Natural killer cell (primary cell): ENCODE measurements at regions not wholly inside any gene's neighbourhood (a gene's known extent, or its start where the extent isn't known, plus 50 kb on each side); places are given as distances from the start of the nearest gene placed in this dataset.

Experiments used
- ATAC-seq, 3 donors: fragments of 150-1000 bp in 2 of 3; fragments of 200-7000 bp in 1 of 3; cut with Tn5 transposase; 1 replicate in 1 of 3; 2 replicates in 2 of 3; pipeline ENCODE4 v1.10.0; 2021; ENCODE audit warnings: mild to moderate bottlenecking in 2 of 3, moderate library complexity in 2 of 3
- DNase-seq, 2 donors: peaks; one replicate each; pipeline versions ENCODE4 v3.0.0 to v3.0.0-alpha.2; 2013 to 2021; ENCODE audit warnings: mixed read lengths in 1 of 2
- H3K27ac ChIP-seq: one replicate; pipeline ENCODE4 v1.5.1; 2013; ENCODE audit warnings: mild to moderate bottlenecking, low read length
- H3K27me3 ChIP-seq: one replicate; pipeline ENCODE4 v1.6.1; 2013; ENCODE audit warnings: low read length; ENCODE audit not compliant: control insufficient read depth, insufficient read depth
- H3K36me3 ChIP-seq: one replicate; pipeline ENCODE4 v1.6.1; 2013; ENCODE audit warnings: low read length; ENCODE audit not compliant: control insufficient read depth, insufficient read depth
- H3K4me1 ChIP-seq: one replicate; pipeline ENCODE4 v1.6.1; 2013; ENCODE audit warnings: low read length; ENCODE audit not compliant: control insufficient read depth, insufficient read depth
- H3K4me3 ChIP-seq: one replicate; pipeline ENCODE4 v1.5.1; 2013; ENCODE audit warnings: low read length
- H3K9me3 ChIP-seq: one replicate; pipeline ENCODE4 v1.6.1; 2013; ENCODE audit warnings: low read length; ENCODE audit not compliant: control insufficient read depth, insufficient read depth
- H3K27ac Mint-ChIP-seq, 2 donors: one replicate each; pipeline ENCODE4 v1.8.0; 2022; ENCODE audit warnings: mild to moderate bottlenecking in 2 of 2, mixed read lengths in 2 of 2, moderate library complexity in 1 of 2
- H3K27me3 Mint-ChIP-seq, 2 donors: one replicate each; pipeline ENCODE4 v1.8.0; 2022; ENCODE audit warnings: low read depth in 2 of 2, mixed read lengths in 2 of 2
- H3K36me3 Mint-ChIP-seq: one replicate; pipeline ENCODE4 v1.8.0; 2022; ENCODE audit warnings: mixed read lengths
- H3K4me1 Mint-ChIP-seq, 2 donors: one replicate each; pipeline ENCODE4 v1.8.0; 2022; ENCODE audit warnings: mixed read lengths in 2 of 2
- H3K4me3 Mint-ChIP-seq: one replicate; pipeline ENCODE4 v1.8.0; 2022; ENCODE audit warnings: mild to moderate bottlenecking, moderate library complexity, mixed read lengths
- H3K9me3 Mint-ChIP-seq, 2 donors: one replicate each; pipeline ENCODE4 v1.8.0; 2022; ENCODE audit warnings: mixed read lengths in 2 of 2
- CTCF ChIP-seq: fragments of 200-600 bp; IDR thresholded peaks from one replicate; pipeline ENCODE4 v1.8.0; 2022; ENCODE audit warnings: antibody characterized with exemption
- WGBS: methylation state at CpG from one replicate; pipeline ENCODE4 v1.1.7; 2013; ENCODE audit warnings: missing lambda C conversion rate; ENCODE audit not compliant: insufficient coverage; 5-methylcytosine and 5-hydroxymethylcytosine counted together
- intact Hi-C: fragments of 100-400 bp; cut with micrococcal nuclease; formaldehyde crosslinking; loops from one replicate; pipeline ENCODE4 v1.14.2; 2022

- intact Hi-C loops, result no loop called here
- Histone ChIP-seq H3K9me3 (no peaks in the 10 kb centered on the region), H3K4me1 (no peaks in the 10 kb centered on the region), H3K4me3 (no peak overlapping the region), H3K36me3 (no peaks in the 10 kb centered on the region), H3K27me3 (no peaks in the 10 kb centered on the region), H3K27ac (no peak overlapping the region)
- no peaks in the 10 kb centered on the region for H3K4me1 Mint-ChIP-seq
- no peak for DNase-seq
- H3K9me3 Mint-ChIP-seq, result peaks cover 6 to 11% of the 10 kb centered on the region in 2 donors
- H3K4me3 Mint-ChIP-seq, result no peak overlapping the region
- H3K27me3 Mint-ChIP-seq, result no peaks in the 10 kb centered on the region
- H3K36me3 Mint-ChIP-seq, result no peaks in the 10 kb centered on the region
- no peak for ATAC-seq
- no CpG with 5 or more reads among the region's 1 CpG for WGBS
- TF ChIP-seq CTCF, result no peak
- H3K27ac Mint-ChIP-seq, result no peak overlapping the region
Observed at GRCh38 chr3:168926426-168926825, 737.1 kb downstream of the MECOM start.

DNA sequence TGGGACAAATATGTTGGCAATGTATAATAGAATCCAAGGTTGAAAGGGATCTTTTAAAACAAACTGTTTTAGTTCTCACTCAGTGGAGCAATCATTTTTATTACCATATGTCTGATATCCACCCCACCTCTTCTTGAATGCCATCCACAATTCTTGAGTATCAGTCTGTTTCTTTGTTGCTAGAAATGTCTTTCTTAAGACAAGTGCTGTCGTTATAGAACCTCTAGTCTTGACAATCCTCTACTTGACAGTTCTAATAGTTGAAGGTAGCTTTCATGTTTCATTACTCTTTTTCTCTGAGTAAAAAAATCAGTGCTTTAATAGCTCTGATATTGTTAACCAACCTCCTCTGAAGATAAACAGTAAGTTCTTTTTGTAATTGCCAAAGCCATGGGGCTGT, 737.9 kb downstream of the MECOM start:
- no peaks in the 10 kb centered on the region for H3K27me3 ChIP-seq
- H3K4me3 Mint-ChIP-seq, result no peak overlapping the region
- no CpG with 5 or more reads among the region's 1 CpG for WGBS
- H3K9me3 ChIP-seq, result no peaks in the 10 kb centered on the region
- H3K27ac Mint-ChIP-seq, result no peak overlapping the region
- peaks cover 2 to 5% of the 10 kb centered on the region in 2 donors for H3K9me3 Mint-ChIP-seq
- H3K4me1 Mint-ChIP-seq, result no peaks in the 10 kb centered on the region
- no peaks in the 10 kb centered on the region for H3K36me3 ChIP-seq
- no peak for TF ChIP-seq CTCF
- H3K36me3 Mint-ChIP-seq, result no peaks in the 10 kb centered on the region
- ATAC-seq, result no peak
- no peaks in the 10 kb centered on the region for H3K4me1 ChIP-seq
- DNase-seq, result no peak
- no peak overlapping the region for H3K27ac ChIP-seq
- intact Hi-C loops, result no loop called here
- no peaks in the 10 kb centered on the region for H3K27me3 Mint-ChIP-seq
- H3K4me3 ChIP-seq, result no peak overlapping the region

DNA sequence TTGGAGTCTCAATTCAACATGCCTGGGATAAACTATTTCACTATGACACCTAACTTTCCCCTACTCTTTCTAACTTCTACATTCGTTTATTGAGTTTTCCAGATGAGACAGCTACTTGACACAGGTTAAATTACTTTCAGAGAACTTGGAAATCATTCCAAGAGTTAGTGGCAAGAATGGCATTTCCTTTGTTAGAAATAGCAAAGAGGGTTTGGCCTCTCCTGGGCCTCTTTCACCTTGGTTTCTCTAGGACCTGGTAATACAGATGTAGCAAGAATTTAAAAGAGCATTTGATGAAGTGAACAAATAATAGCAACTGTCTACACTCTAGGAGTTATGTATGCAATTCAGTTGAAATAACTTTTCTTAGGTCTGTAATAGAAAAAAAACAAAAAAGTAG, 748.9 kb downstream of the MECOM start:
- intact Hi-C loops, result no loop called here
- Mint-ChIP-seq H3K36me3 (no peaks in the 10 kb centered on the region), H3K27ac (no peak overlapping the region), H3K4me1 (no peaks in the 10 kb centered on the region), H3K27me3 (no peaks in the 10 kb centered on the region), H3K9me3 (peaks cover 2% of the 10 kb centered on the region in 2 donors), H3K4me3 (no peak overlapping the region)
- Histone ChIP-seq H3K27me3 (no peaks in the 10 kb centered on the region), H3K27ac (no peak overlapping the region), H3K9me3 (no peaks in the 10 kb centered on the region), H3K4me1 (no peaks in the 10 kb centered on the region), H3K4me3 (no peak overlapping the region), H3K36me3 (no peaks in the 10 kb centered on the region)
- 58% methylated on average over 1 of the region's 1 CpG for WGBS
- DNase-seq, result no peak
- TF ChIP-seq CTCF, result no peak
- ATAC-seq, result no peak

DNA sequence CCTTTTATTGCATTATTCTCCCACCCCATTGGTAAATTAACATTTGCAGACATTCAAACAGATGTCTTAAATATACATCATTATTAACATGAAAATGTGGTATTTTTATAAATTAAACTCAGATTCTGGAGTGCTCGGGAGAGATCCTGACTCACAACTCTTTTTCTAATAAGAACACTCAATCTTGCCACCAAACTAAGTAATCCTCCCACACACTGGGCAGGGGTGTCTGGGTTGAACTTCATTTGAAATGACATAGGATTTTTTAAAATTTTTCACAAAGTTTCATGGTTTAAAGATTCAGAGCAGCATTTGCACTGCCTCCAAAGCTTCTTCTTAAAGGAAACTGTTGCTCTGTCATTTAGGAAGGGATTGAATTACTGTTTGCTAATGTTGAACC, 754.3 kb downstream of the MECOM start:
- no peaks in the 10 kb centered on the region for H3K4me1 Mint-ChIP-seq
- intact Hi-C loops, result no loop called here
- Histone ChIP-seq H3K4me1 (no peaks in the 10 kb centered on the region), H3K9me3 (no peaks in the 10 kb centered on the region), H3K4me3 (no peak overlapping the region), H3K36me3 (no peaks in the 10 kb centered on the region), H3K27ac (no peak overlapping the region), H3K27me3 (no peaks in the 10 kb centered on the region)
- ATAC-seq, result no peak
- no peaks in the 10 kb centered on the region for H3K27me3 Mint-ChIP-seq
- DNase-seq, result no peak
- WGBS, result no CpG with 5 or more reads among the region's 1 CpG
- TF ChIP-seq CTCF, result no peak
- no peak overlapping the region for H3K27ac Mint-ChIP-seq
- no peak overlapping the region for H3K4me3 Mint-ChIP-seq
- H3K9me3 Mint-ChIP-seq, result peaks cover 2 to 5% of the 10 kb centered on the region in 2 donors
- no peaks in the 10 kb centered on the region for H3K36me3 Mint-ChIP-seq
